AG09309 (cell line): ENCODE measurements at regions not wholly inside any gene's neighbourhood (a gene's known extent, or its start where the extent isn't known, plus 50 kb on each side); places are given as distances from the start of the nearest gene placed in this dataset.
"Not testable (repeated sequence)": the region's sequence is repeated elsewhere in the genome, so short reads cannot be mapped to it uniquely, and the experiment has no call there.

Source experiments
- DNase-seq: peaks from one replicate; pipeline ENCODE4 v3.0.0-alpha.2; 2010; ENCODE audit warnings: low read depth
- H3K4me3 ChIP-seq: 2 replicates; pipeline ENCODE4 v1.5.1; 2011; ENCODE audit warnings: mild to moderate bottlenecking, low read depth, low read length, moderate library complexity; ENCODE audit not compliant: control insufficient read depth
- CTCF ChIP-seq: IDR thresholded peaks from 2 replicates; pipeline ENCODE4 v1.5.1; 2011; ENCODE audit warnings: mild to moderate bottlenecking, low read depth, low read length, inconsistent platforms; ENCODE audit not compliant: insufficient read depth, control insufficient read depth; ENCODE audit errors: missing control alignments

GRCh38 chr2:238512247-238512867 is 85.6 kb downstream of the ASB1 start:
- no peak overlapping the region for H3K4me3 ChIP-seq
- TF ChIP-seq CTCF, result no peak
- DNase-seq, result no peak

- no peak for DNase-seq
- no peak overlapping the region for H3K4me3 ChIP-seq
- TF ChIP-seq CTCF, result peak; percentile 62
Measured at GRCh38 chr2:238513346-238513745, 86.6 kb downstream of the ASB1 start.

GRCh38 chr2:238514024-238514423 is 87.3 kb downstream of the ASB1 start:
- not testable (repeated sequence) for H3K4me3 ChIP-seq, DNase-seq

- peak; percentile 35 for DNase-seq
- H3K4me3 ChIP-seq, result no peak overlapping the region
- no peak for TF ChIP-seq CTCF
Measured at GRCh38 chr2:238515377-238515776, 88.7 kb downstream of the ASB1 start.

- no peak for TF ChIP-seq CTCF
Measured at GRCh38 chr2:238517209-238517608, 90.5 kb downstream of the ASB1 start.

GRCh38 chr2:238518172-238518820 is 91.6 kb downstream of the ASB1 start:
- peak; percentile 13 for TF ChIP-seq CTCF
- H3K4me3 ChIP-seq, result peak overlapping the region; percentile 6
- peak; percentile 92 for DNase-seq

More at GRCh38 chr2:238517209-238517608, 90.5 kb downstream of the ASB1 start:
- no peak for DNase-seq
- H3K4me3 ChIP-seq, result no peak overlapping the region

GRCh38 chr2:238518821-238519186 is 92.1 kb downstream of the ASB1 start:
- no peak for DNase-seq
- TF ChIP-seq CTCF, result no peak
- H3K4me3 ChIP-seq, result peak overlapping the region; percentile 6
